Ishikawa (cell line): ENCODE measurements at regions not wholly inside any gene's neighbourhood (a gene's known extent, or its start where the extent isn't known, plus 50 kb on each side); places are given as distances from the start of the nearest gene placed in this dataset.

ENCODE experiments used
- CEBPB ChIP-seq: IDR thresholded peaks from 2 replicates; pipeline ENCODE4 v1.6.1; 2012
- CREB1 ChIP-seq: IDR thresholded peaks from 2 replicates; pipeline ENCODE4 v1.6.1; 2012; ENCODE audit warnings: low read depth
- EGR1 ChIP-seq: IDR thresholded peaks from 2 replicates; pipeline ENCODE4 v1.6.1; 2012
- REST ChIP-seq: IDR thresholded peaks from 2 replicates; pipeline ENCODE4 v1.6.1; 2012; ENCODE audit warnings: low read depth, mild to moderate bottlenecking
- TCF12 ChIP-seq: IDR thresholded peaks from 2 replicates; pipeline ENCODE4 v1.6.1; 2012; ENCODE audit warnings: low read depth
- TEAD4 ChIP-seq: IDR thresholded peaks from 2 replicates; pipeline ENCODE4 v1.6.1; 2012
- TF ChIP-seq, protein P1 (sequence below): IDR thresholded peaks from 2 replicates; pipeline ENCODE4 v1.6.1; 2012

- no peak for TF ChIP-seq EGR1
- TF ChIP-seq, protein P1, sequence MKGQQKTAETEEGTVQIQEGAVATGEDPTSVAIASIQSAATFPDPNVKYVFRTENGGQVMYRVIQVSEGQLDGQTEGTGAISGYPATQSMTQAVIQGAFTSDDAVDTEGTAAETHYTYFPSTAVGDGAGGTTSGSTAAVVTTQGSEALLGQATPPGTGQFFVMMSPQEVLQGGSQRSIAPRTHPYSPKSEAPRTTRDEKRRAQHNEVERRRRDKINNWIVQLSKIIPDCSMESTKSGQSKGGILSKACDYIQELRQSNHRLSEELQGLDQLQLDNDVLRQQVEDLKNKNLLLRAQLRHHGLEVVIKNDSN, result no peak
- TF ChIP-seq CREB1, result no peak
- TF ChIP-seq TCF12, result no peak
- no peak for TF ChIP-seq REST
- no peak for TF ChIP-seq TEAD4
- no peak for TF ChIP-seq CEBPB
Measured at GRCh38 chr5:69007726-69008368, 86.0 kb upstream of the SLC30A5 start.
